Testis (tissue), 2 donors: ENCODE measurements at regions not wholly inside any gene's neighbourhood (a gene's known extent, or its start where the extent isn't known, plus 50 kb on each side); places are given as distances from the start of the nearest gene placed in this dataset.

Source experiments
- CTCF ChIP-seq, 3 experiments: fragments of 450-650 bp in 2 of 3; fragments of 200-600 bp in 1 of 3; sonication (generic) in 1 of 3; IDR thresholded peaks; one replicate each; pipeline ENCODE4 v1.5.1; 2016 to 2019; ENCODE audit warnings: antibody characterized with exemption in 3 of 3, mild to moderate bottlenecking in 2 of 3, moderate library complexity in 1 of 3
- POLR2A ChIP-seq: fragments of 450-650 bp; IDR thresholded peaks from one replicate; pipeline ENCODE4 v1.6.1; 2017; ENCODE audit warnings: antibody characterized with exemption, mild to moderate bottlenecking, moderate library complexity

GRCh38 chr14:95444132-95445129 lies 72.0 kb downstream of the SYNE3 start:
- no peak for TF ChIP-seq CTCF (IDR thresholded peaks at IDR 0.05)
- TF ChIP-seq POLR2A = no peak
